MCF 10A (cell line): ENCODE measurements at regions not wholly inside any gene's neighbourhood (a gene's known extent, or its start where the extent isn't known, plus 50 kb on each side); places are given as distances from the start of the nearest gene placed in this dataset.

ENCODE experiments used
- BruUV-seq: library from RNA; stranded (reverse); fragments of 400-500 nt; replicated peaks from 2 replicates; lab custom pipeline; 2021; lab: Mats Ljungman, UMichigan
- CTCF ChIA-PET: fragments of 300-600 bp; sonication (Branson Sonifier 250); formaldehyde crosslinking; extraction: SDS; loops from one replicate; lab custom pipeline; 2021; ENCODE audit warnings: antibody characterized with exemption, inconsistent platforms; lab: Yijun Ruan, JAX
- POLR2A ChIA-PET: fragments of 300-600, 350-650 bp; sonication (Branson Sonifier 250); formaldehyde crosslinking; extraction: SDS; loops from one replicate; lab custom pipeline; 2020; ENCODE audit warnings: antibody characterized with exemption, inconsistent platforms; lab: Yijun Ruan, JAX
- DNase-seq: peaks from one replicate; pipeline ENCODE4 v3.0.0-alpha.2; 2018; ENCODE audit not compliant: unreplicated experiment
- H3K27ac Mint-ChIP-seq: one replicate; pipeline ENCODE4 v1.8.0; 2022; ENCODE audit warnings: mild to moderate bottlenecking, low read depth, mixed read lengths; ENCODE audit not compliant: unreplicated experiment
- H3K27me3 Mint-ChIP-seq: one replicate; pipeline ENCODE4 v1.8.0; 2022; ENCODE audit warnings: mixed read lengths; ENCODE audit not compliant: insufficient read depth, unreplicated experiment
- H3K36me3 Mint-ChIP-seq: one replicate; pipeline ENCODE4 v1.8.0; 2022; ENCODE audit warnings: mild to moderate bottlenecking, moderate library complexity, mixed read lengths; ENCODE audit not compliant: insufficient read depth, unreplicated experiment
- H3K4me1 Mint-ChIP-seq: one replicate; pipeline ENCODE4 v1.8.0; 2022; ENCODE audit warnings: mixed read lengths; ENCODE audit not compliant: insufficient read depth, unreplicated experiment
- H3K4me3 Mint-ChIP-seq: one replicate; pipeline ENCODE4 v1.8.0; 2022; ENCODE audit warnings: mild to moderate bottlenecking, moderate library complexity, mixed read lengths; ENCODE audit not compliant: unreplicated experiment
- H3K9me3 Mint-ChIP-seq: one replicate; pipeline ENCODE4 v1.8.0; 2022; ENCODE audit warnings: mixed read lengths; ENCODE audit not compliant: unreplicated experiment
- intact Hi-C: fragments of 100-400 bp; cut with micrococcal nuclease; formaldehyde crosslinking; loops from 2 replicates; pipeline ENCODE4 v1.14.1; 2022
- TF ChIP-seq, protein P1 (sequence below): fragments of 200-600 bp; IDR thresholded peaks from one replicate; pipeline ENCODE4 v1.8.0; 2022; ENCODE audit warnings: antibody characterized with exemption, mild to moderate bottlenecking; ENCODE audit not compliant: unreplicated experiment

DNA sequence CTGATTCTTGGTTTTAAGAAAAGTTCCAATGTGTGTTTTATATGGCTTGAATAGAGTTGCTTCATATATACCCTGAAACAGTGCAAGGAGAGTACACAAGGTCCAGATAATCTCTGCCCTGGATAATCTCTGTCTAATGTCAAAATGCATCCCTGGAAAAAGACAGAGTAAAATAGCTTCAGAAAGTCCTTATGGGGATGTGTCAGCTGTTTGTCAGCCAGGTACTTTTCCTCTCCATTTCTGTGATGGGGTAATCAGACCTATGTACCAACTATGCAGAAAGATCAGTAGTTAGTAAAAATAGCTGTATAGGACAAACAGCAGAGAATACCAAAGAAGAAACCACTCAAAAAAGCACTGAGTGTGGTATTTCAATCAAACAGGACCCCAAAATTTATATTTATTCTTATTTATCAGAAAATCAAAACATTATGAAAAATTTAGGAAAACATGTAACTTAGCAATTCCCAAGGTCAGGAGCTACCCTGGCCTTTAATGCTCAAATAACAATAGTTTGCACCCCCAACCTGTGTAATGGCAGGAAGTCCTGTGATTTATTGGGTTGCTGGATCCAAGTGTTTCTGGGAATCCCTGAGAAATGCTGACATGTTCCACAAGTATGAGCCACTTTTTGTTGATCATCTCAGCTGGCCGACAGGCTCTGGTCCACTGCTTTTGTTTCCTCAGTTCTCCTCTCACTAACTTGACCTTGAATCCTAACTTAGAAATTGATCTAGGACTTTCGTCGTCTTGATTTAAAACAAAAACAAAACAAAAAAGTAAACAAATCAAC lies 69.6 kb downstream of the MDH1 start:
- no TSS peak for BruUV-seq
- CTCF ChIA-PET, result interaction anchor here (0.6 kb wide), 1 partner anchor 1234 kb away, joined by 3 read pairs; no protein-coding TSS in a partner anchor

DNA sequence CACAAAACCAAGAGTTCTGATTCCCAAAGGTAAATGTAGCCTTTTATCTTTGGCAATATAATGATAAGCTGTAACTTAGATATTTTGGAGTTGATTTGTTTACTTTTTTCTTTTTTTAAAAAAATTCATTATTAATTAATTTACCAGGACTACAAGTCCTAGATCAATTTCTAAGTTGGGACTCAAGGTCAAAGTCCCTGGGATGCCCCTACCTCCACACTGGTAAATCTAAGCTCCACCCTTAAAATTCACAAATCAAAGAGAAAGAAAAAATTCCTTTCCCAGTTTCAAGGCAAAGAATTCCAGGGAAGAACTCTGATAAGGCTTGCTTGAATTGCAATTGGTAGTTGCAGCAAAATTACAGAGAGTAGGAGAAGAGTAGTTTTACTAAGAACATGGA lies 71.3 kb downstream of the MDH1 start:
- no TSS peak for BruUV-seq
- Mint-ChIP-seq H3K27me3 (no peaks in the 10 kb centered on the region), H3K4me3 (no peak overlapping the region), H3K36me3 (no peaks in the 10 kb centered on the region), H3K27ac (no peak overlapping the region), H3K9me3 (peaks cover 8% of the 10 kb centered on the region), H3K4me1 (peaks cover 12% of the 10 kb centered on the region)
- no peak for DNase-seq
- intact Hi-C loops, result no loop called here
- CTCF ChIA-PET, result interaction anchor here (0.6 to 0.8 kb wide), 2 partner anchors 39 to 1643 kb away, joined by 3 read pairs; no protein-coding TSS in a partner anchor
- POLR2A ChIA-PET, result interaction anchor here (1.3 kb wide), 1 partner anchor 14 kb away, joined by 3 read pairs; no protein-coding TSS in a partner anchor
- TF ChIP-seq, protein P1, sequence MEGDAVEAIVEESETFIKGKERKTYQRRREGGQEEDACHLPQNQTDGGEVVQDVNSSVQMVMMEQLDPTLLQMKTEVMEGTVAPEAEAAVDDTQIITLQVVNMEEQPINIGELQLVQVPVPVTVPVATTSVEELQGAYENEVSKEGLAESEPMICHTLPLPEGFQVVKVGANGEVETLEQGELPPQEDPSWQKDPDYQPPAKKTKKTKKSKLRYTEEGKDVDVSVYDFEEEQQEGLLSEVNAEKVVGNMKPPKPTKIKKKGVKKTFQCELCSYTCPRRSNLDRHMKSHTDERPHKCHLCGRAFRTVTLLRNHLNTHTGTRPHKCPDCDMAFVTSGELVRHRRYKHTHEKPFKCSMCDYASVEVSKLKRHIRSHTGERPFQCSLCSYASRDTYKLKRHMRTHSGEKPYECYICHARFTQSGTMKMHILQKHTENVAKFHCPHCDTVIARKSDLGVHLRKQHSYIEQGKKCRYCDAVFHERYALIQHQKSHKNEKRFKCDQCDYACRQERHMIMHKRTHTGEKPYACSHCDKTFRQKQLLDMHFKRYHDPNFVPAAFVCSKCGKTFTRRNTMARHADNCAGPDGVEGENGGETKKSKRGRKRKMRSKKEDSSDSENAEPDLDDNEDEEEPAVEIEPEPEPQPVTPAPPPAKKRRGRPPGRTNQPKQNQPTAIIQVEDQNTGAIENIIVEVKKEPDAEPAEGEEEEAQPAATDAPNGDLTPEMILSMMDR, result no peak

More for the DNA sequence above, 69.6 kb downstream of the MDH1 start:
- no peak for DNase-seq
- TF ChIP-seq, protein P1, result no peak
- Mint-ChIP-seq H3K36me3 (no peaks in the 10 kb centered on the region), H3K9me3 (peaks cover 8% of the 10 kb centered on the region), H3K27me3 (no peaks in the 10 kb centered on the region), H3K27ac (no peak overlapping the region), H3K4me1 (peaks cover 13% of the 10 kb centered on the region), H3K4me3 (no peak overlapping the region)
- intact Hi-C loops, result no loop called here
- POLR2A ChIA-PET, result interaction anchor here (1.0 to 1.6 kb wide), 2 partner anchors 11 to 183 kb away, joined by 3 read pairs; partner anchors contain the start of gene UGP2

DNA sequence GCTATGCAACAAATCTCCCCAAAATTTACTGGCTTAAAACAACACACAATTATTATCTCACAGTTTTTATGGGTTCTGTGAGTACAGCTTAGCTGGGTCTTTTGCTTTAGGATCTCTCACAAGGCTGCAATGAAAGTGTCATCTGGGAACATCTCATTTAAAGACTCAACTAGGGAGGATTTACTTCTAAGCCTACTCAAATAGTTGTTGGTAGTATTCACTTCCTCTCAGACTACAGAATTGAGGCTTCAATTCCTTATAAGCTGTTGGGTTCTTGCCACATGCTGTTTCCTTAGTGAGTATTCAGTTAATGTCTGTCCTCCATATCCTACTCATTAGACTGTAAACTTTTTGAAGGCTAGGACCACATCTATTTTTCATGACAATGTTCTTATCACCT lies 72.3 kb downstream of the MDH1 start:
- Mint-ChIP-seq H3K36me3 (no peaks in the 10 kb centered on the region), H3K27ac (no peak overlapping the region), H3K4me3 (no peak overlapping the region), H3K27me3 (no peaks in the 10 kb centered on the region), H3K9me3 (peaks cover 8% of the 10 kb centered on the region), H3K4me1 (peaks cover 17% of the 10 kb centered on the region)
- intact Hi-C loops, result no loop called here
- TF ChIP-seq, protein P1, result no peak
- ChIA-PET CTCF (no interaction called here), POLR2A (interaction anchor here (0.7 kb wide), 1 partner anchor 27 kb away, joined by 3 read pairs; no protein-coding TSS in a partner anchor)
- BruUV-seq, result no TSS peak
- DNase-seq, result peak; percentile 33

DNA sequence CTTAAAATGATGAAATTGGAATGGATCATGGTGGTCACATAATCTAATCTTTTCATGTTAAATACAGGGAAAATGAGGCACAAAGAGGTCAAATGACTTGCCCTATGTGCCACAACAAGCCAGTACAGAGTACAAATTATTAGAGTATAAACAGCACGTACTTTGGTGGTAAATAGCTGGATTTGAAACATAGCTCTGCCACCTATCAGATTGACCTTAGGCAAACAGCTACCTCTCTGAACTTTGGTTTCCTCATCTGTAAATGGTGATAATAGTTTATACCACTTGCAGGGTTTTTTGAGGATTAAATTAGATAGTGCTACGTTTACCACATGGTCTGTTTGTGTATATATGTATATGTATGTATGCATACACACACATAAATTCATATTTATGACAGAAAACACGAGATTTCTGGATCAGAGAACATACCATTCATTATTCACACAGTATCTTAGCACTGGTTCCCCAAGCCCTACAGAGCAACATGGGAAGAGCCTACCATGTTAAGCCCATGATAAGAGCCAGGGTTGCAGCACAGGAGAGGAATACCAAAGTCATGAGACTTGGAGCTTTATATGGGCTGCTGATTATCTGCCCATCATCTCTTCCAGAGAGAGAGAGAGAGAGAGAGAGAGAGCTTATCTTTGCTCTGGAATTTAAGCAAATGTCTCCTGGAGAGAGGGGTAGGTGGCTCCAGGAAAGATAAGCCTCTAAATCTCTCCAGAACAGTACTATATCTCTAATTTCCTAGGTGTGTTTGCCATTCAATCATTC lies 73.5 kb downstream of the MDH1 start:
- no peaks in the 10 kb centered on the region for H3K9me3 Mint-ChIP-seq
- no peak overlapping the region for H3K27ac Mint-ChIP-seq
- BruUV-seq, result no TSS peak

More for the DNA sequence above, 73.5 kb downstream of the MDH1 start:
- CTCF ChIA-PET, result no interaction called here
- H3K36me3 Mint-ChIP-seq, result no peaks in the 10 kb centered on the region
- no peak for DNase-seq
- peaks cover 24% of the 10 kb centered on the region for H3K4me1 Mint-ChIP-seq
- POLR2A ChIA-PET, result interaction anchor here (0.5 to 0.7 kb wide), 3 partner anchors 62 to 273 kb away, joined by 3 read pairs; no protein-coding TSS in a partner anchor
- TF ChIP-seq, protein P1, result no peak
- no peak overlapping the region for H3K4me3 Mint-ChIP-seq
- H3K27me3 Mint-ChIP-seq, result no peaks in the 10 kb centered on the region
- intact Hi-C loops, result no loop called here
